K562 (cell line): ENCODE measurements at regions not wholly inside any gene's neighbourhood (a gene's known extent, or its start where the extent isn't known, plus 50 kb on each side); places are given as distances from the start of the nearest gene placed in this dataset.

ENCODE experiments used
- ATAC-seq: fragments of 200-7000 bp; cut with Tn5 transposase; 3 replicates; pipeline ENCODE4 v1.9.1; 2020; ENCODE audit warnings: moderate library complexity
- BruUV-seq: library from RNA; stranded (reverse); fragments of 400-500 nt; replicated peaks from 2 replicates; lab custom pipeline; 2021; lab: Mats Ljungman, UMichigan
- CTCF ChIA-PET: fragments of 300-600 bp; formaldehyde crosslinking; extraction: SDS; loops from one replicate; lab custom pipeline; 2021; ENCODE audit warnings: low intra/inter-chr PET ratio; lab: Yijun Ruan, JAX
- POLR2A ChIA-PET: fragments of 300-600, 350-650 bp; sonication (Branson Sonifier 250); formaldehyde crosslinking; extraction: SDS; loops from one replicate; lab custom pipeline; 2021; ENCODE audit warnings: antibody characterized with exemption, inconsistent platforms; lab: Yijun Ruan, JAX
- DNase-seq, 4 experiments: peaks; one replicate each; pipeline versions ENCODE4 v3.0.0 to v3.0.0-alpha.2; 2011 to 2018; ENCODE audit warnings: low spot score in 3 of 4, mixed read lengths in 3 of 4; ENCODE audit errors: extremely low read depth in 1 of 4
- FAIRE-seq: peaks from 2 replicates; lab custom pipeline; 2011; peaks lifted over from hg19 to GRCh38; lab: Jason Lieb, UNC
- H2AFZ ChIP-seq: 2 replicates; pipeline ENCODE4 v1.6.0; 2011; ENCODE audit warnings: low read depth, low read length, control low read depth, inconsistent platforms
- H3K27ac ChIP-seq: fragments of 200-600 bp; 3 replicates; pipeline ENCODE4 v1.8.0; 2011; ENCODE audit warnings: low read depth, mild to moderate bottlenecking, control low read depth, inconsistent platforms, low read length, moderate library complexity, mixed read lengths; ENCODE audit errors: extremely low read depth
- H3K27me3 ChIP-seq, 2 experiments: fragments of 300-600 bp in 1 of 2; 2 replicates in 1 of 2; 3 replicates in 1 of 2; pipeline versions ENCODE4 v1.6.0 to v1.8.0; 2011; ENCODE audit warnings: inconsistent platforms in 2 of 2, low read length in 2 of 2, mild to moderate bottlenecking in 1 of 2, mixed read lengths in 1 of 2, moderate library complexity in 1 of 2; ENCODE audit not compliant: control insufficient read depth in 2 of 2, insufficient read depth in 2 of 2
- H3K36me3 ChIP-seq: fragments of 300-600 bp; 3 replicates; pipeline ENCODE4 v1.8.0; 2011; ENCODE audit warnings: mild to moderate bottlenecking, low read length, inconsistent platforms; ENCODE audit not compliant: control insufficient read depth, insufficient read depth
- H3K4me1 ChIP-seq, 2 experiments: fragments of 200-600 bp in 1 of 2; replicated peaks in 1 of 2; 2 replicates in 1 of 2; 3 replicates in 1 of 2; pipeline versions ENCODE4 v1.5.1 to v1.8.0; 2011; ENCODE audit warnings: inconsistent platforms in 2 of 2, low read length in 2 of 2, mild to moderate bottlenecking in 1 of 2, mixed read lengths in 1 of 2, moderate library complexity in 1 of 2; ENCODE audit not compliant: control insufficient read depth in 2 of 2, insufficient read depth in 2 of 2
- H3K4me2 ChIP-seq: 2 replicates; pipeline ENCODE4 v1.6.1; 2011; ENCODE audit warnings: low read length, control low read depth, inconsistent platforms, mixed read lengths; ENCODE audit not compliant: insufficient read depth
- H3K4me3 ChIP-seq: fragments of 200-600 bp; sonication (generic), shearing (Covaris generic); 2 replicates; pipeline ENCODE4 v1.5.1; 2016; ENCODE audit warnings: control low read depth, inconsistent platforms
- H3K79me2 ChIP-seq: fragments of 200-600 bp; 3 replicates; pipeline ENCODE4 v1.8.0; 2011; ENCODE audit warnings: low read length, inconsistent platforms; ENCODE audit not compliant: control insufficient read depth, insufficient read depth
- H3K9ac ChIP-seq, 2 experiments: 2 replicates each; pipeline versions ENCODE4 v1.6.0 to v1.6.1; 2011; ENCODE audit warnings: low read depth in 2 of 2, low read length in 2 of 2, control low read depth in 1 of 2, inconsistent platforms in 1 of 2, mild to moderate bottlenecking in 1 of 2, mixed read lengths in 1 of 2; ENCODE audit not compliant: insufficient read depth in 1 of 2
- H3K9me1 ChIP-seq: one replicate; pipeline ENCODE4 v1.6.0; 2011; ENCODE audit warnings: inconsistent platforms, mild to moderate bottlenecking, low read length, moderate library complexity; ENCODE audit not compliant: control insufficient read depth, insufficient read depth
- H3K9me3 ChIP-seq: replicated peaks from 2 replicates; pipeline ENCODE4 v1.5.1; 2011; ENCODE audit warnings: low read depth, low read length, inconsistent platforms; ENCODE audit not compliant: control insufficient read depth, insufficient read depth
- H4K20me1 ChIP-seq: replicated peaks from 2 replicates; pipeline ENCODE4 v1.6.1; 2011; ENCODE audit warnings: low read length, inconsistent platforms, mixed read lengths; ENCODE audit not compliant: control insufficient read depth, insufficient read depth
- ATF7 ChIP-seq: fragments of 450-650 bp; IDR thresholded peaks from 2 replicates; pipeline ENCODE4 v1.7.1; 2014; ENCODE audit warnings: mild to moderate bottlenecking, moderate library complexity
- CREB5 ChIP-seq: fragments of 250-450 bp; sonication (Bioruptor Pico); IDR thresholded peaks from 2 replicates; pipeline ENCODE4 v1.5.0; 2020; ENCODE audit warnings: mild to moderate bottlenecking
- CSDE1 ChIP-seq, 2 experiments: fragments of 450-650 bp; IDR thresholded peaks; 2 replicates each; pipeline ENCODE4 v1.6.1; 2016; ENCODE audit warnings: mild to moderate bottlenecking in 1 of 2
- GATA2 ChIP-seq: sonication (generic); formaldehyde crosslinking; IDR thresholded peaks from 2 replicates; pipeline ENCODE4 v1.4.0; 2020; ENCODE audit warnings: mild to moderate bottlenecking, missing genetic modification reagents
- HNRNPH1 ChIP-seq: fragments of 200-400 bp; formaldehyde crosslinking; optimal IDR thresholded peaks from 2 replicates; pipeline ENCODE3; 2017; ENCODE audit warnings: low read depth, mild to moderate bottlenecking, low read length, moderate library complexity
- IRF2 ChIP-seq: sonication (generic); formaldehyde crosslinking; IDR thresholded peaks from 2 replicates; pipeline ENCODE4 v1.8.1; 2022; ENCODE audit warnings: mild to moderate bottlenecking, missing genetic modification reagents
- MCM2 ChIP-seq: fragments of 450-650 bp; IDR thresholded peaks from 2 replicates; pipeline ENCODE4 v1.6.1; 2017; ENCODE audit warnings: low read depth, mild to moderate bottlenecking
- MXI1 ChIP-seq: IDR thresholded peaks from 2 replicates; pipeline ENCODE4 v1.6.1; 2011; ENCODE audit warnings: low read depth, mild to moderate bottlenecking, improper control_type of control experiment, low read length
- NFE2L1 ChIP-seq: fragments of 450-650 bp; IDR thresholded peaks from 2 replicates; pipeline ENCODE4 v1.6.1; 2016; ENCODE audit warnings: missing genetic modification characterization, low read depth, mild to moderate bottlenecking, missing compliant biosample characterization, moderate library complexity, borderline replicate concordance
- NR2F6 ChIP-seq: fragments of 450-650 bp; formaldehyde crosslinking; IDR thresholded peaks from 2 replicates; pipeline ENCODE4 v1.4.0; 2020; ENCODE audit warnings: mild to moderate bottlenecking
- PTRF ChIP-seq: fragments of 450-650 bp; IDR thresholded peaks from 2 replicates; pipeline ENCODE4 v1.6.1; 2016; ENCODE audit warnings: mild to moderate bottlenecking, missing genetic modification characterization, missing compliant biosample characterization
- RBM22 ChIP-seq: fragments of 200-400 bp; formaldehyde crosslinking; IDR thresholded peaks from 2 replicates; pipeline ENCODE4 v1.6.1; 2018; ENCODE audit warnings: low read length, low read depth; ENCODE audit not compliant: poor library complexity, severe bottlenecking
- SMAD3 ChIP-seq: fragments of 450-650 bp; formaldehyde crosslinking; conservative IDR thresholded peaks from 2 replicates; pipeline ENCODE4 v1.4.0; 2020; ENCODE audit warnings: mild to moderate bottlenecking
- STAT5A ChIP-seq: IDR thresholded peaks from 2 replicates; pipeline ENCODE4 v1.6.1; 2012; ENCODE audit warnings: low read length, inconsistent platforms, borderline replicate concordance
- TBL1XR1 ChIP-seq, 2 experiments: IDR thresholded peaks; 2 replicates each; pipeline ENCODE4 v1.6.1; 2012; ENCODE audit warnings: improper control_type of control experiment in 2 of 2, low read length in 2 of 2, mild to moderate bottlenecking in 1 of 2
- TCF7L2 ChIP-seq: fragments of 150-350 bp; IDR thresholded peaks from 2 replicates; pipeline ENCODE4 v1.6.1; 2016; ENCODE audit warnings: low read depth, mild to moderate bottlenecking, low read length, moderate library complexity
- TFAP4 ChIP-seq: sonication (generic); formaldehyde crosslinking; IDR thresholded peaks from 2 replicates; pipeline ENCODE4 v1.8.0; 2022; ENCODE audit warnings: missing genetic modification reagents, mild to moderate bottlenecking, moderate library complexity, borderline replicate concordance
- YBX1 ChIP-seq: fragments of 450-650 bp; IDR thresholded peaks from 2 replicates; pipeline ENCODE4 v1.7.1; 2016; ENCODE audit warnings: mild to moderate bottlenecking
- ZNF23 ChIP-seq: fragments of 250-450 bp; sonication (Bioruptor Pico); IDR thresholded peaks from 2 replicates; pipeline ENCODE4 v1.4.0; 2020; ENCODE audit warnings: mild to moderate bottlenecking
- ZNF668 ChIP-seq: fragments of 250-450 bp; sonication (Bioruptor Pico); IDR thresholded peaks from 2 replicates; pipeline ENCODE4 v1.8.0; 2022; ENCODE audit warnings: mild to moderate bottlenecking, inconsistent platforms
- ZNF707 ChIP-seq: fragments of 250-450 bp; sonication (Bioruptor Pico); conservative IDR thresholded peaks from 2 replicates; pipeline ENCODE4 v1.8.0; 2022; ENCODE audit warnings: inconsistent platforms, mild to moderate bottlenecking, moderate library complexity
- ZNF785 ChIP-seq: fragments of 250-450 bp; sonication (Bioruptor Pico); IDR thresholded peaks from 2 replicates; pipeline ENCODE4 v1.4.0; 2020; ENCODE audit warnings: mild to moderate bottlenecking
- WGBS: fragments of 100-300 bp; shearing (Covaris generic); methylation state at CpG from one replicate; pipeline ENCODE4 v1.1.6; 2016; ENCODE audit warnings: low coverage, mixed read lengths; ENCODE audit not compliant: insufficient coverage; ENCODE audit errors: missing lambda C conversion rate; 5-methylcytosine and 5-hydroxymethylcytosine counted together
- in situ Hi-C: fragments of 300-500 bp; cut with MboI; formaldehyde crosslinking; loops from 4 replicates; pipeline ENCODE4 v1.15.0; 2018; ENCODE audit warnings: inconsistent platforms, mixed read lengths
- intact Hi-C: fragments of 100-400 bp; cut with micrococcal nuclease; formaldehyde crosslinking; loops from 2 replicates; pipeline ENCODE4 v1.14.2; 2022

GRCh38 chr13:73248711-73249580, 190.1 kb downstream of the KLF5 start (continued):
- TF ChIP-seq TBL1XR1 (IDR thresholded peaks at IDR 0.05; ENCODE audit: low read length in 2 of 2), result no peak
- no peak for TF ChIP-seq IRF2 (CRISPR knock-in tag)
- TF ChIP-seq ZNF785, result no peak
- no peak for TF ChIP-seq SMAD3 (CRISPR knock-in tag)
- no peak for TF ChIP-seq NFE2L1 (tag)

GRCh38 chr13:73248154-73248553, 189.3 kb downstream of the KLF5 start:
- Histone ChIP-seq H3K9ac (no peak overlapping the region), H2AFZ (no peak overlapping the region), H3K4me1 (no peaks in the 10 kb centered on the region), H3K4me3 (no peak overlapping the region), H3K36me3 (no peaks in the 10 kb centered on the region), H3K27ac (no peak overlapping the region), H3K4me2 (no peak overlapping the region), H3K79me2 (no peaks in the 10 kb centered on the region), H4K20me1 (no peaks in the 10 kb centered on the region), H3K9me1 (no peaks in the 10 kb centered on the region), H3K27me3 (no peaks in the 10 kb centered on the region), H3K9me3 (no peaks in the 10 kb centered on the region)
- 0% methylated on average over 3 of the region's 3 CpGs for WGBS
- intact Hi-C loops, result no loop called here
- POLR2A ChIA-PET, result no interaction called here
- FAIRE-seq, result no peak
- no peak for ATAC-seq
- DNase-seq, result no peak
- in situ Hi-C loops, result no loop called here
- BruUV-seq, result no TSS peak
- CTCF ChIA-PET, result no interaction called here
- TF ChIP-seq MCM2 (no peak), CSDE1 (IDR thresholded peaks at IDR 0.05) (no peak), RBM22 (no peak), STAT5A (no peak), PTRF (tag) (no peak), TFAP4 (CRISPR knock-in tag) (no peak), GATA2 (no peak), TCF7L2 (no peak), HNRNPH1 (no peak), NR2F6 (CRISPR knock-in tag) (no peak), ZNF707 (CRISPR knock-in tag) (no peak), YBX1 (no peak), ZNF668 (CRISPR knock-in tag) (no peak), MXI1 (no peak), SMAD3 (CRISPR knock-in tag) (no peak), CREB5 (CRISPR knock-in tag) (no peak), ZNF23 (CRISPR knock-in tag) (no peak), ATF7 (no peak)
